HG02852 (cell line): ENCODE measurements at regions not wholly inside any gene's neighbourhood (a gene's known extent, or its start where the extent isn't known, plus 50 kb on each side); places are given as distances from the start of the nearest gene placed in this dataset.

Source experiments
- ATAC-seq: cut with Tn5 transposase; IDR thresholded peaks from one replicate; pipeline ENCODE4 v1.9.1; 2021; ENCODE audit warnings: mild to moderate bottlenecking, moderate library complexity; ENCODE audit not compliant: unreplicated experiment

DNA sequence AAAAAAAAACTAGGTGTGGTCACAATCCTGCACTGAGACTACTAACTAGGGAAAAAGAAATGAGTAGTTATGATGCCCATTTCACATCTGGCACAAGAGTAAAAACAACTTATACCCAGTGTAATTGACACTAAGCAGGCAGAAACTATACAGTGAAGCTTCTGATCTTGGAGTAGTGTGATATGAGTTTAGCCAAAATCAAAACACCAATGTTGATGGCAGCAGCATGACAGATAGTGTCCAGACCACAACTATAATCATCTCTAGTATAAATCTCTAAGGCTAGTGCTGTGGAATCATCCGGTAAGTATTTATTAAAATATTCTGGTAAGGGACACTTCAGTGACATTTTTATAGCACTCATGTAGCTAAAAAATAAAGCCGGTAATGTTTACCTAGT lies 108.5 kb upstream of the EPHA6 start:
- no peak for ATAC-seq

- ATAC-seq, result no peak
Measured at GRCh38 chr3:96706509-96706908, 107.9 kb upstream of the EPHA6 start.

DNA sequence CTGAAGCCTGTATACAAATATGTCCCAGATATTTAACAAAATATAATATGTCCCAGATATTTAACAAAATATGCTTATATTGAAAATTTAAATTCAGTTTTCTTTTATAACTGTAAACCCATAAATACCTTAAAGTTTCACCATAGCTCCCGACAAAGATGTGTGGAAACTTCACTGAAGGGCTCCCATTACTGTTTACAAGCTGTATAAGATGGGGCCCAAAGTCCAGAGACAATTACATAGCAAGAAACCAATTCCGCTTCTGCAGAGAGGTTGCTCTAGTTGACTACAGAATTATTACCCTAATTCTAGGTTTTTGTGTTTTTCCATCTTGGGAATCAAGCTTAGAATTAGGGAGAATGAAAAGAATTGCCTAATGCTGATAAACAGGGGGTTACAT lies 102.6 kb upstream of the EPHA6 start:
- no peak for ATAC-seq

DNA sequence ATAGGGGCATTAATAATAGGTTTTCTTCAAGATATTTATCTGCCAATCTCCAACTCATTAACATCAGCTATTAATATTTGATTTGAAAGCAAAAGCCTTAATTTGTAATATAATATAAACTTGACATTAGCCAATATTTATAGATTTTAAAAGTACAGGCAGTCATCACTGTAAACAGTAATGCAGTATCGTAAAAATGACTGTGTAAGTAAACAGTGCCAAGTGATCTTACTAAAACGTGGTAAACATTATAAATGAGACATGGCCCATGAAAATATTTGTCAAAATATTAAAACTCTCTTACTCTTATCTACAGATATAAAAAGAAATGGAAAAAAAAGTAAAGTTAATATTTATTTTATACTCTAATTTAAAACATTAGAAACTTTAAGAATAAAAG lies 101.6 kb upstream of the EPHA6 start:
- no peak for ATAC-seq

DNA sequence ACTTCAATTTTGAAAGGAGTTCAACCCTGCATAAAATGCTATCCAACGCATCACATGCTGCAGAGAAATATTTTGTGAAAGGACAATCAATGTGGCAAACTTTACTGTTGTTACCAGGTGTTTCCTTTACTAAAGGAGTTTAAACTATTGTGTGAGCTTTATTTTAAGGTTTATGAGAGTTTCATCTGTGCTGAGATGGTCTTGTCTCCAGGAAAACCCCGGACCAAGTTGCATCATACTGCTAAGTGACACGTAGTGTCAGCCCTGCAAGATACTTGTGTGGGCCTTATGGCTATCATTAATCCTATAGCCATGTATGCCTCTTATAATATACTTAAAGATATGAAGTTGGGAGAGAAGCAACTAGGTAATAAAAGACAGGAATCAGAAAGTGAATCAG lies 94.5 kb upstream of the EPHA6 start:
- no peak for ATAC-seq

DNA sequence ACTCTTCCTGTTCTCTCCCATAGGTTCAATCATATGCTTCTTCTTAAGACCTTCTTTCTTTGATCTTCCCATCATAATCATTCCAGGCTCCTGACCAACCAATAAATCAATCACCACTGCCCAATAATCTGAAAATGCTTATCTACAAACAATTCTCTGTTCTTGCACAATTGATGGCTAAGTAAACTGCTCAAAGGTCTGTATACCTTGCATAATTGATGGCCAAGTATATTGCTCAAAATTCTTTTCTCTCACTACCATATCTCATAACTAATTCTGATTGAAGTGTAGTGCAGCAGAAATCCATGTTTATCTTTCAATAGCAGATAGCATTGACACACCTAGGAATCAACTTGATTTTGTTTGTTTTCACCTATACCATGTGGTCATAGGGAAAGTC lies 83.4 kb upstream of the EPHA6 start:
- no peak for ATAC-seq

- ATAC-seq, result no peak
Measured at GRCh38 chr3:96734273-96735009, 80.0 kb upstream of the EPHA6 start.

GRCh38 chr3:96748139-96748538 lies 66.3 kb upstream of the EPHA6 start:
- no peak for ATAC-seq

DNA sequence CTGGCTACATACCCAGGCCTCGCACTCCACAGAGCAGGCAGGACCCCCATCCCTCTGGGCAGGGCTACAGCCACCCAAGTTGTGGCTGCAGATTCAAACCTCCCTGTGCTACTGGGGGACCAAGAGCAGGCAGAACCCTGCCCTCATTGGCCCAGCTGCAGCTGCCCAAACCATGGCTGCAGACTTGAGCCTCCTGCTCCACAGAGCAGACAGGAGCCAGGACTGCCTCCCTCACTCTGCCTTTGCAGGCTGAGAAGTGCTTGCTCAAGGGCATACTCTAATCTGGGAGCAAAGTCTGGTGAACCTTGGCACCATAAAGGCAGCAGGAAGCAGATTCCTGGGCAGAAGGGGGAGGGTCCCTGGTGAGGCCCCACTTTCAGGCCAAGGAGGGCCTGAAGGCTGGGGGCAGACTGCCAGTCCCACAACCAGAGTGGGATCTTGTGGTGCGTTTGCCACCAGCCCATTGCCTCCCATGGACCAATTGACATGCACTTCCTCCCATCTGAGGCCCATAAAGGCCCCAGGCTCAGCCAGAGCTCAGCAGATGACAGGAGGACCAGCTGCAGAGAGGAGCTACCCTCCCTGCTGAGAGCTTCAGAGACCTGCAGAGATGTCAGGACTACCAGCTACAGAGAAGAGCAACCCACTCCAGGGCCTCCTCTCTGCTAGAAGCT lies 64.2 kb upstream of the EPHA6 start:
- ATAC-seq, result no peak

DNA sequence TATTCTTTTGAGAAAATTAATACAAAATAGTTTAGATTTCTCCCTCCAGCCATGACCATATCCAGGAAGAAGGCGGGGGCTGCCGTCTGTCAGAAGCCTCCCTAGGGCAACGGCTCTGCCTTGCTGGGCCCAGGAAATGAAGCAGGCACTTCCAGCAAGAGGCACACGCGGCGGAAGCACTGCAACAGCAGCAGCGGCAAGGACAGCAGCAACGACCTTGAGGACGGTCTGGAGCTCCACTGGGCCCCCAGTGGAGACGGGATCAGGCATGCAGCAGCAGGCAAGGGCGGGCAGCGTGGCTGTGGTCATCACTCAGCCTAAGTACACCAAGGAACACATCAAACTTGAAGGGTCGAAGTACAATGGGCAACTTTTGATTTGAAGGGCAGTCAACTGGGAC lies 61.3 kb upstream of the EPHA6 start:
- ATAC-seq, result no peak

DNA sequence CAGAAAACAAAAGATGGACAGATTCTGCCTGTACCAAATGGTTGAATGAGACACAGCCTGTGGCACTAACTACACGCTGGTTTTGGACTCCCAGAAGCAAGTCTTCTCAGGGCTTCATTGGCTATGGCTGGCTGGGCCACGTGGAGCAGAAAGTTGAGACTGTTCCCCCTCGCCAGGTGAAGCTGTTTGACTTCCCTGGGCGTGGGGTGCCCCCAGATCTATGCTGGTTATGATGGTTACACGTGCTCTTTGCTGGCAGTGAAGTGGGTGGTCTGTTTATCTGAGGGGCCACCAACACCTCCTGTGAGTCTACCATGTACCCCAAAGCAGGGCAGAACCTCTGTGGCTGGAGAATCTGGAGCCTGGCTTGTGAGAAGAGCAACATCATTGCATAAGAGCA lies 60.3 kb upstream of the EPHA6 start:
- ATAC-seq, result no peak

DNA sequence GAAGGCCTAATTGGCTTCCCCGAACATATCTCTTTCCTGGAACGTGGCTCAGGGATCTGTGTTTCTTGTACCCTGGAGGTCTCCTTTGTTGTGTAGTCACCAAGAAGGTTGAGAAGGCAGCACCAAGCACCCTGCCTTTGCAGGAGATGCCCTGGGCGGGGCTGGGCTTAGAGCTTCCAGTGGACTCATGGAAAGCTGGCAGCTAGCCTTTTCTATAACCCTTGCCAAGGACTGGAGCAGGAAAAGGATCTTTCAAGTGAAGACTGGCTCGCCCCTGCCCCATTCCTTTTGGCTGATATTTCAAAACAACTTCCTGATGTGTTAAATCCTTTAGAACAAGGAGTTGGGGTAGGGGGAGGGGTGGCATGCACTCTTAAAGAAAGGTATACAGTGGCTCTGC lies 58.9 kb upstream of the EPHA6 start:
- no peak for ATAC-seq

DNA sequence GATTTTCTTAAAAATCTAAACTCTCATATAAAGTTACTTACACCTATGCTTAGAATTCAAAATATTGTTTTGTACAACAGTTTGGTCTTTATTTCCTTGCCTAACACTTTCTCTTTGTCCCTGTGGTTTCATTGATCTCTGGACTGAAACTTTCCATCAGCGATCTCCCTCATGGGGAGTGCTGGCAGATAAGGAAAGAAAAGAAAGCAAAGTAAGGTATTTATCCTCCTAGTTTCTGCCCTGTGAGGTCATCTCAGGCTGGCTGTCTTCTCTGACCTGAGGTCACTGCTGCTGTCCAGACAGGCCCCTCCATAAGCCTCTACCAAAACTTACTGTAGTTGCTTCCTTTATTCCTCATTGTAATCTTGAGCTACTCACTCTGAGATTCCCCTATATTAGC lies 57.9 kb upstream of the EPHA6 start:
- no peak for ATAC-seq

DNA sequence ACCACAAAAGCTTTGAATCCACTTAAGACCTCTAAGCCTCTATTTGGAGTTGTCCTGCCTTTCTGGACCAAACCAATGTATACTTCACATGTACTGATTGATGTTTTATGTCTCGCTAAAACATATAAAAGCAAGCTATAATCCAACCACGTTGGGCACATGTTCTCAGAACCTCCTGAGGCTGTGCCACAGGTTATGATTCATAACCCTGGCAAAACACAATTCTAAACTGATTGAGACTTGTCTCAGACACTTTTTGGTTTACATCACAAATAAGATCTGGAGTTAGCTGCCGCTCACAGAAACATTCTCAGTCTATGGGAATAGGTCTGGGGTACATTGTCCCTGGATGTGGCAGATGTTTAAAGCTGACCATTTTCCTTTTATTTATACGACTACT lies 53.4 kb upstream of the EPHA6 start:
- ATAC-seq, result no peak
